ENCODE measurements at regions not wholly inside any gene's neighbourhood (a gene's known extent, or its start where the extent isn't known, plus 50 kb on each side); places are given as distances from the start of the nearest gene placed in this dataset.

DNA sequence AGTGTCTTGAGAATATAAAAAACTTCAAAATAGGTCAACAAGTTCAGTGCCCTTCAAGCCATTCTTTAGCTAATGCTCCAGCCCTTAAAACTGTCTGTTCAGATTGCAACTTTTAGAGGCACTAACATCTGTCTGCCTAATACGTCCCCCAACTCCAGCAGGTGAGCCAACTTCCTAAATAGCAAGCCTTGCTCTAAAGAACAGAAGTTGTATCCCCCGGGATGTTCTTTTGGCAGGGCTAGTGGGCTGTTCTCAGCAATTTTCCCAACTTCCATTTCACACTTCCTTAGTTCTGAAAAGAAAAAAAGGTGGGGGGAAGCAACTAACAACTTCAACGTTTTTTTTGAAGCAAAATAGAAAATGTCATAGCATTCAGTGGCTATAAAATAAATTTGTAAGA is 290.0 kb upstream of the PTCHD4 start:
- TF ChIP-seq RAD21 (IDR thresholded peaks at IDR 0.05; ENCODE audit: low read depth) (no peak), CREB1 (IDR thresholded peaks at IDR 0.05; ENCODE audit: low read depth) (no peak), FOXM1 (IDR thresholded peaks at IDR 0.05; ENCODE audit: borderline replicate concordance, low read depth) (no peak), USF1 (IDR thresholded peaks at IDR 0.05) (no peak), NFIC (IDR thresholded peaks at IDR 0.05) (no peak)

GRCh38 chr6:48397887-48398286 is 286.9 kb upstream of the PTCHD4 start:
- TF ChIP-seq EGR1 (IDR thresholded peaks at IDR 0.05) (no peak), ZBTB7A (IDR thresholded peaks at IDR 0.05; ENCODE audit: low read depth) (no peak), MAX (IDR thresholded peaks at IDR 0.05) (no peak), TCF12 (IDR thresholded peaks at IDR 0.05; ENCODE audit: low read depth) (no peak), YY1 (IDR thresholded peaks at IDR 0.05; ENCODE audit: low read depth) (no peak), RAD21 (IDR thresholded peaks at IDR 0.05; ENCODE audit: low read depth) (no peak), NFIC (IDR thresholded peaks at IDR 0.05) (no peak), TAF1 (IDR thresholded peaks at IDR 0.05; ENCODE audit: low read depth) (no peak), USF1 (IDR thresholded peaks at IDR 0.05) (no peak), CREB1 (IDR thresholded peaks at IDR 0.05; ENCODE audit: low read depth) (no peak)

DNA sequence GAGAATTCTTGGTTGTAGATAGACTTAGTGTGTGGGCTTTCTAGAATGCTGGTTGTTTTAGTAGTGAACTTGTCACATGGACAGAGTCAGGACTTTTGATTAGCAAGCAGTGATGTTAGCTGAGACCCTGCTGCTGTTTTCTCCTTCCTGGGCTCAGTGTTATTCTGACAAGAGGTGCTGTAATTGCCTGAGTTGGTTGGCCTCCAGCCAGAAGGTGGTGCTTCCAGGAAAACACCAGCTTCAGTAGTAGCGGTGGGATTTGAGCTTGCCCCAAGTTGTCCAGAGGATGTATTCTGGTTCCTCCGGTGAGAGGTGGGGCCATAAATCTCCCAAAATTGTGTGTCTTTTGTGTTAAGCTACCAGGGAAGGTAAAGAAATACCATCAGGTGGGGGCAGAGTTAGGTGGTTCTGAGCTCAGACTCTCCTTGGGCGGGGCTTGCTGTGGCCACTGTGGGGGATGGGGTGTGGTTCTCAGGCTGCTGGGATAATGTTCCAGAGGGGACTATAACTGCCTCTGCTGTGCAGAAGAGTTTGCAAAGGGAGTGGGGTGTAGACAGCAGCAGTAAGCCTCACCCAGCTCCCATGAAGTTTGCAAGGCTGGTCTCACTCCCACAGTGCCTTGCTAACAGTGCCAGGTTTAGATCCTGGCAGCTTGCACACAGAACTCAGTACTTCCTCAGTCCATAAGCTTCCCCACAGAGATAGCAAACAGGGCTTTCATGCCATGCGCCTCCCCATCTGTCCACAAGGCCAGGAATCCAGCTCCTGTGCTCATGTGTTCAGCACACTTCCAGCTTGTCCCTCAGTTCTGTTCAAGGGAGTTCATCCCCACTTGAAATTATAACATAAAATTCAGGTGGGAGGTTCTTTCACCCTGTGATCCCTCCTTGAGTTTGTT is 278.4 kb upstream of the PTCHD4 start:
- TF ChIP-seq TEAD4 (IDR thresholded peaks at IDR 0.05), result no peak
- TF ChIP-seq FOXM1 (IDR thresholded peaks at IDR 0.05; ENCODE audit: borderline replicate concordance, low read depth), result no peak
- no peak for TF ChIP-seq RAD21 (IDR thresholded peaks at IDR 0.05; ENCODE audit: low read depth)
- TF ChIP-seq ZBTB7A (IDR thresholded peaks at IDR 0.05; ENCODE audit: low read depth), result no peak
- TF ChIP-seq NFIC (IDR thresholded peaks at IDR 0.05), result no peak
- TF ChIP-seq YY1 (IDR thresholded peaks at IDR 0.05; ENCODE audit: low read depth), result no peak
- no peak for TF ChIP-seq TAF1 (IDR thresholded peaks at IDR 0.05; ENCODE audit: low read depth)
- no peak for TF ChIP-seq EGR1 (IDR thresholded peaks at IDR 0.05)
- no peak for TF ChIP-seq CEBPB (IDR thresholded peaks at IDR 0.05)
- no peak for TF ChIP-seq USF1 (IDR thresholded peaks at IDR 0.05)
- no peak for TF ChIP-seq TCF12 (IDR thresholded peaks at IDR 0.05; ENCODE audit: low read depth)
- no peak for TF ChIP-seq REST (IDR thresholded peaks at IDR 0.05; ENCODE audit: low read depth)
- no peak for TF ChIP-seq MAX (IDR thresholded peaks at IDR 0.05)
- TF ChIP-seq EP300 (IDR thresholded peaks at IDR 0.05; ENCODE audit: borderline replicate concordance), result no peak

- TF ChIP-seq TCF12 (IDR thresholded peaks at IDR 0.05; ENCODE audit: low read depth), result no peak
- TF ChIP-seq MAX (IDR thresholded peaks at IDR 0.05), result no peak
- no peak for TF ChIP-seq YY1 (IDR thresholded peaks at IDR 0.05; ENCODE audit: low read depth)
- TF ChIP-seq CREB1 (IDR thresholded peaks at IDR 0.05; ENCODE audit: low read depth), result no peak
- TF ChIP-seq CEBPB (IDR thresholded peaks at IDR 0.05), result no peak
- TF ChIP-seq TEAD4 (IDR thresholded peaks at IDR 0.05), result no peak
- TF ChIP-seq REST (IDR thresholded peaks at IDR 0.05; ENCODE audit: low read depth), result no peak
These were observed 277.0 kb upstream of the PTCHD4 start for GRCh38 chr6:48388044-48388443.

DNA sequence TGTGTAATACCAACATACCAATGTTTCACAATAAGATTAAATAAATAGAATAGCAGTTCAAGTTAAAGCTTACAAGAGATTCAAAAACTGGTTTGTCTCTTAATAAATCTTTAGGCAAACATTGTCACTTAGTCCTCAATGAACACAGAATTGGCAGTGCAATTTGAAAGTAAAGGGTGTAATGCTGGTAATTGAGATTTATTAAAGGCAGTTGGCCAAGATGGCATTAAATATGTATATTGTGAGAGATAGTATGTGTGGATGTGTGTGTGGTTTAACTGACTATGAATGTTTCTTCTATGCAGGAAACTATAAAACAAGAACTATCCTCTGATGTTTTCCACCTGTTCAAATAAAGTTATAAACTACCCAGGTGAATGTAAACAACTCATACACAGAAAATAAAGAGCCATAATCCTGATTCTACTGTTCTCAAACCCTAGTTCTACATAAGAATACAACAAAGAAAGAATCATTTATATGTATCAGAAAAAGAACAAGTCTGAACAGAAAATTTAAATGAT is 267.9 kb upstream of the PTCHD4 start:
- TF ChIP-seq CREB1 (IDR thresholded peaks at IDR 0.05; ENCODE audit: low read depth), result no peak
- no peak for TF ChIP-seq RAD21 (IDR thresholded peaks at IDR 0.05; ENCODE audit: low read depth)
- TF ChIP-seq FOXM1 (IDR thresholded peaks at IDR 0.05; ENCODE audit: borderline replicate concordance, low read depth), result no peak
- no peak for TF ChIP-seq ZBTB7A (IDR thresholded peaks at IDR 0.05; ENCODE audit: low read depth)
- TF ChIP-seq TAF1 (IDR thresholded peaks at IDR 0.05; ENCODE audit: low read depth), result no peak
- no peak for TF ChIP-seq MAX (IDR thresholded peaks at IDR 0.05)
- TF ChIP-seq NFIC (IDR thresholded peaks at IDR 0.05), result no peak

Data from Ishikawa (cell line).